ENCODE measurements at regions not wholly inside any gene's neighbourhood (a gene's known extent, or its start where the extent isn't known, plus 50 kb on each side); places are given as distances from the start of the nearest gene placed in this dataset.

- TF ChIP-seq PAXIP1 (CRISPR knock-in tag; conservative IDR thresholded peaks at IDR 0.05) (peak; percentile 53; the same call in 1 of the 2 replicates), CSRNP1 (CRISPR knock-in tag; IDR thresholded peaks at IDR 0.05) (no peak), ZNF362 (CRISPR knock-in tag; IDR thresholded peaks at IDR 0.05; ENCODE audit: borderline replicate concordance) (peak; percentile 88), SCMH1 (CRISPR knock-in tag; IDR thresholded peaks at IDR 0.05; ENCODE audit: borderline replicate concordance) (no peak), HOMEZ (CRISPR knock-in tag; IDR thresholded peaks at IDR 0.05; ENCODE audit: low read depth) (0 out of 2 replicates have a peak, but pooled peaks have one; percentile 38), NFATC3 (CRISPR knock-in tag; IDR thresholded peaks at IDR 0.05) (no peak), REST (IDR thresholded peaks at IDR 0.05; ENCODE audit: borderline replicate concordance in 1 of 2, low read depth in 1 of 2, low read length in 2 of 2) (no peak), NFIC (IDR thresholded peaks at IDR 0.05; ENCODE audit: low read length) (peak; percentile 36; the same call in 1 of the 2 replicates), RNF2 (conservative IDR thresholded peaks at IDR 0.05; ENCODE audit: low read depth) (no peak), SOX5 (CRISPR knock-in tag; IDR thresholded peaks at IDR 0.05; ENCODE audit: borderline replicate concordance) (peak; percentile 52; the same call in 1 of the 2 replicates), TSC22D2 (CRISPR knock-in tag; IDR thresholded peaks at IDR 0.05; ENCODE audit: borderline replicate concordance) (no peak)
Observed at GRCh38 chr5:143495110-143495509, 91.6 kb upstream of the NR3C1 start (continued).

All from HepG2 (cell line).